ENCODE measurements at regions not wholly inside any gene's neighbourhood (a gene's known extent, or its start where the extent isn't known, plus 50 kb on each side); places are given as distances from the start of the nearest gene placed in this dataset.

GRCh38 chr2:78775291-78775690 lies 250.2 kb upstream of the REG3G start:
- no peak for TF ChIP-seq ZNF175 (tag by site-specific recombination; IDR thresholded peaks at IDR 0.05)
- no peak for TF ChIP-seq ZBTB49 (tag by site-specific recombination; IDR thresholded peaks at IDR 0.05; ENCODE audit: low read depth)
- no peak for TF ChIP-seq ZNF350 (tag by site-specific recombination; IDR thresholded peaks at IDR 0.05)
- no peak for TF ChIP-seq ZBTB1 (tag by site-specific recombination; IDR thresholded peaks at IDR 0.05)

Measured in HEK293 (cell line).